HG02623 (cell line): ENCODE measurements at regions not wholly inside any gene's neighbourhood (a gene's known extent, or its start where the extent isn't known, plus 50 kb on each side); places are given as distances from the start of the nearest gene placed in this dataset.
"Not testable (repeated sequence)": the region's sequence is repeated elsewhere in the genome, so short reads cannot be mapped to it uniquely, and the experiment has no call there.

Source experiments
- ATAC-seq: cut with Tn5 transposase; IDR thresholded peaks from one replicate; pipeline ENCODE4 v1.9.1; 2021; ENCODE audit warnings: moderate library complexity; ENCODE audit not compliant: unreplicated experiment

- ATAC-seq = no peak
Measured at GRCh38 chr15:100766243-100767000, 113.2 kb upstream of the ALDH1A3 start.

DNA sequence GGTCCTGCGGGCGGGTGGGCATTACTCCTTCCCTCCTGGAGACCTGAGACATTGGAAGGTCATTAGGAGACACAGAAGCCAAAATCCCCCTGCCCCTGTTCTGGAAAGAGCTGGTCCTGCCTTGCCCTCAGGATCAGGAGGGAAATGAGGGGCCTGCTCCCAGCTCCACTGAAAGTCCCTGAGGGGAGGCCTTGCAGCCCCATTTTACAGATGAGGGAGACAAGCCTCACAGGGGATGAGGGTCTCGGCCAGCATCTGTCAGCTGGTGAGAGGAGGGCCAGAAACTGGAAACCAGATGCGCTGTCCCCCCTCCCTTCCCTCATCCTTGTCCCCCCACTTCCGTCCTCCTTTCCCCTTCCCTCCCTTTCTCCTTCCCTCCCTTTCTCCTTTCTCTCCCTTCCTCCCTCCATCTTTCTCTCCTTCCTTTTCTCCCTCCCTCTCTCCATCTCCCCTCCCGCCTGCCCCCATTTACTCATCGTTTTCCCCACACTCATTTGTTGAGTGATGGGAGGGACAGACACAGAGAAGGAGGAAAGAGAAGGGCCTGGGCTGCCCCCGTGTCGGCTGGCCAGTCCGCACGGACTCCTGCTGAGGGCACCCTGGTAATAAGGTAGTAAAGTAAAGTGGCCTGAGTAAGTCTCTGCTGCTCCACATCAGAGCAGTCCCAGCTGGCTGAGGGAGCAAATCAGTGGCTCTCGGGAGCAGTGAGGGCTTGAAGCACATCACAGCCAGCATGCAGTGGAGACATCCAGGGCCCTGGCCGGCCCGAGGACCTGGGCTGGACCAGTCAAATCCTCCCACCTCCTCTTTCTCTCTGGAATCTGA lies 112.4 kb upstream of the ALDH1A3 start:
- no peak for ATAC-seq

- ATAC-seq = no peak
Measured at GRCh38 chr15:100768501-100768931, 111.1 kb upstream of the ALDH1A3 start.

DNA sequence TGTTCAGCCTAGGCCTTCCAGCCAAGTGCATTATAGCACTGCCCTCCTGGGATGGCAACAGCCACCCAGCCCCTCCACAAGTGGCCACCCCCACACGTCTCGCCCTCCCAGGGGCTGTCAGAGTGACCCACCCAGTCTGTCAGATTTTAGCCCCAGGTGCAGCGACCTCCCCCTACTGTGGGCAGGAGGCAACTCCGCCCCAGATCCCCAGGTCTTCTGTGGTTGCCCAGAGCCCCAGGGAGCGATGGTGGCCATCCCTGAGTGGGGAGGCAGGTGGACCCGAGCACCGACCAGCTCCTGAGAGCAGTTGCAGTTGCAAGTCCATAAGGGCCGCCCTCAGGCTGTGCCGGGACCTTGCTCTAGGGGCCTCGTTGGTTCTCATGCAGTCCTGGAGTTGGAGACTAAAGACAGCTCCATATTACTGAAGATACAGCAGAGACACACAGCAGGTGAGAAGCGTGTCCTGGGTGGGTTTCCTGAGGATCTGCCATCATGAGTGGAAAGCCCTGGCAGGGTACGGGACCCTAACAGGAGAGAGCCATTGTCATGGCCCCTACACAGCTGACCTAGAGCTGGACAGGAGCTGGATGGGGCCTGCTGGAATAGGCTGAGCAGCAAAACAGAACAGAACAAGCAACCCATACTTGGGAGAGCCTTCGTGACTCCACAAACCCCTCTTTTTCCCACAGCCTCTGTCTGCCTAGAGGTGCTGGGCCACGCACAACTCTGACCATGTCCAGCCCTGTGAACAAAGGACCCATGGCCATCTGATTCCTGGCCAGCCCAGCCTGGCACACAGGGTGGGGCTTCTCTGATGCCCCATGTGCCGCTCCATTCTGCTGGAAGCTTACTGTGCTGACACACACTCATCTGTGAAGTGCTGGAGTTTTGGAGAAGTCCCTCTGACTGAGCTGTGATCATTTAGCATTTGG lies 110.3 kb upstream of the ALDH1A3 start:
- ATAC-seq = no peak

DNA sequence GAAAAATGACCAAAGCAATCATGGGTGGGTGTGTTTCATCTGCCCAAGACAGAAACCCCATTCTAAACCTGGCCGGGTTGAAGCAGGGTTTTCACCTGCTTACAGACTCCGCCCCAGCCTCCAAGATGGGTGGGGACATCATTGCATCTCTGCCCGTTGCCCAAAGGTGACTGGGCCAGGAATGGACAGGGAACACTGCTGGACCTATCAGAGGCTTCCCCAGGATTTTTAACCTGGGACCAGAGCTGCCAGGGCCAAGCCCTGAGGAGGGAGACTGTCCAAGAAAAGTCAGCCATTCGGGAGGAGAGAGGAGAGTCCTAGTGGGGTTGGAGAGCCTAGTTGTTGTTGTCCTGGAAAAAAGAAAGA lies 109.7 kb upstream of the ALDH1A3 start:
- ATAC-seq = no peak

DNA sequence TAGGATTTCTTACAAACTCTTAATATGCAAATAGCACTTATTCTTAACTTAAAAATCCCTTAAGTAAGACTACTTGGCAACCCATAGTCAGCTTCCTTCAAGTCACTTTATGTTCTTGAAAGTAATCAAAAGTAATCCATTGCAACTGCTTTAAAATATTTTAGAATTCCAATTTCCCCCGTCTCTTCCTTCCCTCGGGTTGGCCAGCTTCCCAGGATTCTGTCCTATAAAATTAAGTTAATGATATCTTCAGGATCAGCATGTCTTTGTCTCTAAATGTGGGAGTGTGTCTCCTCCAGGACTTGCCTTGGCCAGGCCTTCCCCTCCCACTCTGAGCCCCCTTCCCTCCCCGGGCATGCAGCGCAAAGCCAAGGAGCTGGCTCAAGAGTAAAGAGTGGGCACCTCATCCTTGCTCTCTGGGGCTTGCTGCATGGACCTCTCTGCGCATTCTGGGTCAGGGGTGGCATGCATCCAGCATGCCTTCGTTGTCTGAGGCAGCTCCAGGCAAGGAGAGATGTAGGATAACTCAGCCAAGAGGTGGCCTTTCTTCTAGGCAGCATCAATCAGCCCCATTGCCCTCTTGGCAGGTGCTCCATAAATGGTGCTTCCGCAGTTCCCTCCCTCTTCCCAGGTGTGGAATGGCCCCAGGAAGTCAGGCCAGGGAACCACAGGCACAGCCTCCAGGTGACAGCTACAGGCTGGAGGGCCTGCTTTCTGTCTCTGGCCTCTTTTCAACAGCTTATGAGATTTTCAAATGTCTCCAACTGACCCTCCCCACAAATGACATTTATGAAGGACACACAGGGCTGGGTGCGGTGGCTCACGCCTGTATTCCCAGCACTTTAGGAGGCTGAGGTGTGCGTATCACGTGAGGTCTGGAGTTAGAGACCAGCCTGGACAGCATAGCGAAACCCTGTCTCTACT lies 108.7 kb upstream of the ALDH1A3 start:
- ATAC-seq = no peak

DNA sequence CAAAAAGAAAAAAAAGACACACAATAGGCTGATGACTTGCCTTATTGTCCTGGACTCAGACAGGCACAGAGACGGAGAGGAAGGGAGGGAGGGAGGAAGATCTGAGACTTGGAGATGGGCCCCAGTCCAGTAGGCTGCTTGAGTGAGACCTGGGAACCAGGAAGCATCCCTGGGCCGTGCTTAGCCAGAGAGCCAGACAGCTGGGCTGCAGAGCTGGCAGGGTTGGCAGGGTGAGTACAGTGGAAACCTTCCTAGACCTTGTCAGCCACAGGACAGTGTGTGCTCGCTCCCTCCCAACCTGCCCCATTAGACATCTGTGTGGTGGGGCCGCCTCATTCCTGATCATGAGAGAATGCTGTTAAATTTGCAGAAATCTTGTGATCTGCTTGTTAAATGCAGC lies 107.9 kb upstream of the ALDH1A3 start:
- no peak for ATAC-seq

- no peak for ATAC-seq
Measured at GRCh38 chr15:100772478-100772877, 107.2 kb upstream of the ALDH1A3 start.

DNA sequence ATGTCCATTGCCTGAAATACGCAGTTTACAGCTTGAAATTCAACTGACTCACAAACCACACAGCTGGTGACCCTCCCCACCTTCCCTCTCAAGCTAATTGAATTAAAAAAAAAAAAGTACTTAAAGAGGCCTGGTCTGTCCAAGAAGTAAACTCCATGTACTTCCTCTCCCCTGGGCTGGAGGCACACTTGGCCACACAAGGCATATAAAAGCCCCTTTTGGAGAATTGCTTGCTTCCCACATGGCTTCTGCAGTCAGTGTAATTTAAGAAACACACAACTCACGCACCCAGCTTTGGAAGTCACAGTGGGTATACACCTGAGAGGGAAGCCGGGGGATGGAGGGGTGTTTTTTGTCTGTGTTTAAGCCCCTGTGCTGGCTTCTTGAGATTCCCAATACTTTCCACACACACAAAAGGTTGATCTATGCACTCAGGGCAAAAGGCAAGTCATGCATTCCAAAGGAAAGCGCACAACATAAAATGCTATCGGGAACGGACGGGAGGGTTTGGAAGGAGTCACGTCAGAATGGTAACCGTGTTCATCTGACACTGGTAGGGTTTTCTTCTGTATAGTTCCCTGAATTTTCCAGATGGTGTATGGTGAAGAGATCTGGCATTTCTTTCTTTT lies 106.6 kb upstream of the ALDH1A3 start:
- no peak for ATAC-seq

DNA sequence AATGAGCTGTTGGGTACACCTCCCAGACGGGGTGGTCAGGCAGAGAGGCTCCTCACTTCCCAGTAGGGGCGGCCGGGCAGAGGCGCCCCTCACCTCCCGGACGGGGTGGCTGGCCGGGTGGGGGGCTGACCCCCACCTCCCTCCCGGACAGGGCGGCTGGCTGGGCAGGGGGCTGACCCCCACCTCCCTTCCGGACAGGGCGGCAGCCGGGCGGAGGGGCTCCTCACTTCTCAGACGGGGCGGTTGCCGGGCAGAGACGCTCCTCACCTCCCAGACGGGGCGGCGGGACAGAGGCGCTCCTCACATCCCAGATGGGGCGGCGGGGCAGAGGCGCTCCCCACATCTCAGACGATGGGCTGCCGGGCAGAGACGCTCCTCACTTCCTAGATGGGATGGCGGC lies 105.6 kb upstream of the ALDH1A3 start:
- not testable (repeated sequence) for ATAC-seq

DNA sequence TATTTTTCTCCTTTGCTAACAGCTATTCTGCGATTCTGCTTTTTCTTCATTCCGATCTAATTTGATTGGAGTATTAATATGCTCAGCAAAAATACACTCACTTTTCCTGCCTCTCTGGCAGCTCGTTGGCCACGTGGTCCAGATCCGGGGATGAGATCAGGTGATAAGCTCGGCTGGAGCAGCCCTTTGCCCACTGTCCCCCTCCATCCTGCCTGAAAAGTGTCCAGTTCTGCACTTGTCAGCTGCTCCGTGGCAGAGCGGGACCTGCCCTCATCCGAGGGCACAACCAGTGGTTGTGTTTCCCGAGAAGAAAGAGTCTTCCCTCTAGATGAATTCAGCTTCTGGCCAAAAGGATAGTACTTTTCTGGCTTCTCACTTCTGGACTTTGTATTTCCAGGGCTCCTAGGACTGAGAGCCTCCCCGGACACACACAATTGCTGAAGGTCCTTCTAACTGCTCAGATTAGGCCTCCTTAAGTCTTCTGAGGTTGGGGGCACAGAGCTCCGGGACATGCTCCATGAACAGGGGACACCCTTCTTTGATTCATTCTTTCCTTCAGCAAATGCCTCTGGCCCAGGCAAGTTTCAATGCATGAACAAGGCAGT lies 103.9 kb upstream of the ALDH1A3 start:
- ATAC-seq = no peak

GRCh38 chr15:100777821-100778220 lies 101.8 kb upstream of the ALDH1A3 start:
- no peak for ATAC-seq

DNA sequence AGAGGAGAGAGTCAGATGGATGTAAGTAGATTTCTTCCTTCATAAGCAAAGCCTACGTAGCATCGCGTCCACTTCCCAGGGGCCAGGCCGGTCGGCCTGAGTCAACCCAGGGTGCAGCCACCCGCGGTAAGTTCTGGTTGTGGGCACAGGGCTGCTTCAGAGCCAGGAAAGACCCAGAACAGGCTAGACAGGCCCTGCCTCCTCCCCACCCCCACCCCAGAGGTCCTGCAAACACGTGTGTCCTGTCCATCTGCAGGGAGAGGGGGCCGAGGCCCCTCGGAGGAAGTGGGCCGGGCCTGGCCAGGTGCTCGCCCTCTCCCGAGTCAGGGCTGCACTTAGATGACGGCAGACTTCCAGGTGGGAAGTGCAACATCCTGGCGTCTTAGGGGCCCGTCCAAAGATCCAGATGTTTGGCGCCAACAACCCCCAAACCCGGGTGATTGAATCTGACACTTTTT lies 100.8 kb upstream of the ALDH1A3 start:
- ATAC-seq = no peak

- no peak for ATAC-seq
Measured at GRCh38 chr15:100779331-100780207, 100.1 kb upstream of the ALDH1A3 start.

- ATAC-seq = no peak
Measured at GRCh38 chr15:100780208-100780800, 99.3 kb upstream of the ALDH1A3 start.

DNA sequence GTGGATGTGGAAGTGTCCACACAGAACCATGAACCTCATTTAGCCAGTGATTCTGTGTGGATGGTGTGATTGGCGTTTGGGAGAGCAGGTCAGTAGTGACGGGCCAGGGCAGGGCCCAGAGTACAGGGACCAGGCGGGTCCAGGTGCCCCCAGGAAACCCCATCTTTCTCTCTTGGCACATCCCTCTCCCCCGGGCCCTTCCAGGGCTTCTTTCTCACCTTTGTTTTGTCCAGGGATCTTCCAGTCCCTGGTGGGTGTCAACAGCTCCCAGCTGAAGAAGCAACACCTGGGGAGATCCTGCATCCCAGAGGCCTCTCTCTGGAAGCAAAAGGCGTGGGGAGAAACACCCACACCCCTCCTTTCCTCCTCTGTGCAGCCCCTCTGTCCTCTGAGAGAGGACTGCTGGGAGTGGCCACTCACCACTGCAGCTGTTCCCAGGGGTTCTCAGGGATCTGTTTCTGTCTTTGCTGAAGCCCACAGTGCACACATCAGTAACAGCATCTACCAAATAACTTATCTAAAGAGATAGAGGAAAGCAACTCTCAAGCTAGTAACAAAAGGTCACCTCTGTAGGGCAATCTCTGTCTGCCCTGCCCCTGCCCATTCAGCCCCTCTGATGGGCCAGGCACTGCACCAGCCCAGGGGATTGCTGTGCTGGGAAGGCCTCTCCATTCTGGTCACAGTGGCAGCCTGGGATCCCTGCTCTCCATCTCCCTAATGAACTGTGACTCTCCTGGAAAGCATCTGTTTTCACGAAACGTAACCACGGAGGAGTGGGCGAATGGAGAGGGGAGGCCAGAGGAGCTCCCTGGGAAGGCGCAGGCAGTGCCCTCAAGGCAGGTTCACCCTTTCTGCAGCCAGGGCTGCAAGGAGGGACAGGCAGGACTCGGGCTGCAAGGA lies 98.3 kb upstream of the ALDH1A3 start:
- ATAC-seq = no peak
